ENCODE measurements at regions not wholly inside any gene's neighbourhood (a gene's known extent, or its start where the extent isn't known, plus 50 kb on each side); places are given as distances from the start of the nearest gene placed in this dataset.
"Not testable (repeated sequence)": the region's sequence is repeated elsewhere in the genome, so short reads cannot be mapped to it uniquely, and the experiment has no call there.

DNA sequence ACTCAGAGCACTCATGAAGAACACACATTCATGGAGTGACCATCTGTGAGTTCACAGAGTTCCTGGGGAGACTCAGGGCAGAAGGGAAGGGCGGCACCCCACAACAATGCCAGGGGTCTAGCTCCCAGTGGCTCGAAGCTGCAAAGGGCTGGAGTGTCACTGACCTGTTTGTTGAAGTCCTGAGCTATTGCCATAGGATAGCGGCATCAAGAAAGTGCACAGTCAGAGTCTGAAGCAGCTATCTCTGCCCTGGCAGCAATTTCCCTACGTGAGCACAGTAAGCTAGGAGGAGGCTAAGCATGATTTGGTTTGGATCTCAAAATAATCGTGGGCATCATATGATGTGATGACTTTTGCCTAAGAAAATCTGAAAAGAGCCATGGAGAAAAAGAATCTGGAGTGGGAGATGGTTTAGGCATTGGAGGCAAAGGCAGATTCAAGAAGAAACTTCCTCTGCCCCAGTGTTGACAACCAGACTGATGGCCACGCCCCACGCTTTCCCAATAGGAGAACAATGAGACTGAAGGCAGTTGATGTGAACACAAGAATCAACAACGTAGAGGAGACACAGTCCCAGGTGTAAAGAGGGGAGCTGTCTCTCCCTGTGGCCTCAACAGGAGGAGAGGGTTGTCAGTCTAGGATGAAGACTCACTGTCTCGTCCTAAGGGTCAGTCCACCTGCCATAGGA lies 100.0 kb upstream of the SLC25A33 start:
- peak; percentile 75 for DNase-seq (ENCODE audit: low read depth, low spot score)
- in situ Hi-C loops (cut with HindIII; ENCODE audit: low pct_unique_long_range_greater_than_20kb, low sequenced_read_pairs): no loop called here

DNA sequence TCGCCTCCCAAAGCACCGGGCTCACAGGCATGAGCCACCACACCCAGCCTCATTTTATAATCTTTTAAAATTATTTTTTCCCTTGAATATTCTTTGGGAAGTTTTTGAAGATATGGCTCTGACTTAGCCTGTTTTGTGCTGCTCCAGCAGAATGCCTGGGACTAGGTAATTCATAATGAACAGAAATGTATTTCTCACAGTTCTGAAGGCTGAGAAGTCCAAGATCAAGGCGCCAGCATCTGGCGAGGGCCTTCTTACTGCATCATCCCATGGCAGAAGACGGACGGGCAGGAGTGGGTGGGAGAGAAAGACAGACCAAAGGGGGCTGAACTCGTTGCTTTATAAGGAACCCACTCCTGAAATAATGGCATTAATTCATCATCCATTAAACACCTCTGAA lies 99.0 kb upstream of the SLC25A33 start:
- DNase-seq (ENCODE audit: low read depth, low spot score): no peak
- in situ Hi-C loops (cut with HindIII; ENCODE audit: low pct_unique_long_range_greater_than_20kb, low sequenced_read_pairs): no loop called here

DNA sequence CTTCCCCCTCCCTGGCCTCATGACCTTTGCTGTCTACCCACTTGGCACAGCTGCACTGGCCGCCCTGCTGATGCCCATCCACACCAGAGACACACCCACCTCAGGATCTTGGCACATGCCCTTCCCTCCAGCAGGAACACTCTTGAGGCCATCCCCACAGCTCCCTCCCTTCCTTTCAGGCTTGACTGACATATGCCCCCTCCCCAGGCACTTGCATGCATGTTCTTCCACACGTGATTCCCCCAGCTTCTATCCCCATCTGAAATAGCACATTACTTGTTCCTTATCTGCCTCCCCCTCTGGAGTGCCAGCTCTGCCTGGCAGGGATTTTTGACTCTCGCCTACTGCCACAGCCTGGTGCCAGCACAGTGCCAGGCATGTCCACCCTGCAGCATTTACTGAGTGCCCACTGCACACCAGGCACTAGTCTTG lies 98.5 kb upstream of the SLC25A33 start:
- DNase-seq (ENCODE audit: low read depth, low spot score): peak; percentile 55
- in situ Hi-C loops (cut with HindIII; ENCODE audit: low pct_unique_long_range_greater_than_20kb, low sequenced_read_pairs): no loop called here

DNA sequence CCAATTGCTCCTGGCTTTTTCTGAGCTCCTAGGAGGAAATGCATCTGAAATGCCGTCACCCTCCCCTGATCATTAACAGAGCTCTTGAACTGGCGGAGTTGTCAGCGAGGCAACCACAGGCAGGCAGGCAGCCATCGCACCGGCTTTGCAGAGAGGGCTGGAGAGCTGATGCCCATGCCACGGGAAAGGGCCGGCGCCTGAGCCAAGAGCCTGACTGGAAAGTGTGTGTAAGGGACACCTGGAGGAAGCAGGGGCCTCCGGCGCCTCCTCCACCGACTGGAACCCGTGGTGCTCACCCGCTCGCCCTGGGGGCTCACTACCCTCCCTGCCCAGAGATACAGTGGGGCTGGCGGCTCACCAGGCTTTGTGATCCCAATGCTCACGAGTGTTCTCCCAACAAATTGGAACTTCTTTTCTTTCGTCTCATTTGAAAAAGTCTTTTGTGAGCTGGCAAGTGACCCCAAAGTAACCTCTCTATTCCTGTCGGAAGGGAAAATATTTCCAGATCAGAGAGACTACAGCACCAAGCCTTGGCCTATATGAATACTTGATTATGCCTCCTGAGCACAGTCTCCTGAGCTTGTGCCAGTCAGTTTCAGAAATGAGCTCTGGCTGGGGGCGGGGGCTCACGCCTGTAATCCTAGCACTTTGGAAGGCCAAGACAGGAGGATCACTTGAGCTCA lies 97.7 kb upstream of the SLC25A33 start:
- DNase-seq (ENCODE audit: low read depth, low spot score): peak; percentile 98
- in situ Hi-C loops (cut with HindIII; ENCODE audit: low pct_unique_long_range_greater_than_20kb, low sequenced_read_pairs): no loop called here

DNA sequence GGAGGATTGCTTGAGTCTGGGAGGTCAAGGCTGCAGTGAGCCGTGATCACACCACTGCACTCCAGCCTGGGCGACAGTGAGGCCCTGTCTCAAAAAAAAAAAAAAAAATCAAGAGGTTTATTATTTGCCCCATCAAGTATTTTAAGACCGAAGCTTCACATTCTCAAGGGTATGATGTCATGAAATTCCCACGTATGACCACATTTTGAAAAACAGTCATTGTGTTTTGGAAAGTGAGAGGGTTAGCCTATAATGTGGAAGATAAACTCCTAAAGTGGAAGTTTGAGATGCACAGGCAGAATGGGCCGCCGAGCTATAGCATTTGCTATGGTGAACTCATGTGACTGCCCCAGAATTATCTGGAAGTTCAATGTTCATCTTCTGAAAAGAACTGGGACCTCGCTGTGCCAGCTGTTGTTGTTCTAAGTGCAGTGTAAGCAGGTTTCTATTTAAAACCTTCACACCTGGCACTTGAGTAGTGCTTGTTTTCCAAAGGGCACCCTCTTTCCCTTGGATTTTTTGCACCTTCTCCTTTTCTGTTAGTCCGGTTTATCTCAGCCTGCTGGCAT lies 96.9 kb upstream of the SLC25A33 start:
- DNase-seq (ENCODE audit: low read depth, low spot score): peak; percentile 44
- in situ Hi-C loops (cut with HindIII; ENCODE audit: low pct_unique_long_range_greater_than_20kb, low sequenced_read_pairs): no loop called here

DNA sequence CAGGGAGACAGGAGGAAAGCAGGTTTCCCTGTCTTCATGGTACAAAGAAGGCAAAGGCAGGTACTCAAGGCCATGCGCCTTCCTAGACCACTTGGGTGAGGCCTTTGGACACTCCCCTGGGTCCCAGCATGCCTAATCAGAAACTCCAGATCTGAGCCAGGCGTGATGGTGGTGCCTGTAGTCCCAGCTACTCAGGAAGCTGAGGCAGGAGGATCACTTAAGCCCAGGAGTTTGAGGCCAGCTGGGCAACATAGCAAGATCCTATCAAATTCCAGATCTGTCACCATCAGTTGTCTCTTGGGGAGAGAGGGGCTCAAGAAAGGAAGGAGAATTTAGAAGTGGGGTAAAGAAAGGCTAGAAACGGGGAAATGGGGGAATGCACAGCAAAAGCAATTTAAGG lies 96.3 kb upstream of the SLC25A33 start:
- in situ Hi-C loops (cut with HindIII; ENCODE audit: low pct_unique_long_range_greater_than_20kb, low sequenced_read_pairs): no loop called here
- DNase-seq (ENCODE audit: low read depth, low spot score): no peak

DNA sequence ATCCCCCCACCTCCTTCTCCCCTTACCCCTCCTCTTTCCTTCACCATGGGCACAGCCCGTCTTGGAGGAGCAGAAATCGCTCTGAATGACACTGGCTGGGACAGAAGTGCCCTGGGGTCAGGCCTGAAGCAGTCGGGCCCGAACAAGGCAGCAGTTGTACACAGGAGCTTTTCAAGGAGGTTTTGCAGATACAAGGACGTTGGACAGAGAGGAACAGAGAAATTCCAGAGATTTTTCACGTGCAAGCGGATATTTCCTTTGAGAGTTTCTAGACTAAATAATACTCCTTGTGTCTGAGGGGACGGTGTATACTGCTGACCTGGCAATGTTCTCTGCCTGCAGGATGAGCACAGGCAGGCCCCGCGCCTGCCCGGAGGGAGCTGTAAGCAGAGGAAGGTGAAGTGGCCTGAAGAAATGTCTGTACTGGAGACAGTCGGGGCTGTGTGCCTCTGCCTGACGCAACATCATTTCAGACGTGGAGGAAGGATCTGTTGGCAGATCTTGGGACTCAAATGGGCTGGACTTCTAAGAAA lies 95.3 kb upstream of the SLC25A33 start:
- DNase-seq (ENCODE audit: low read depth, low spot score): peak; percentile 96
- in situ Hi-C loops (cut with HindIII; ENCODE audit: low pct_unique_long_range_greater_than_20kb, low sequenced_read_pairs): no loop called here

DNA sequence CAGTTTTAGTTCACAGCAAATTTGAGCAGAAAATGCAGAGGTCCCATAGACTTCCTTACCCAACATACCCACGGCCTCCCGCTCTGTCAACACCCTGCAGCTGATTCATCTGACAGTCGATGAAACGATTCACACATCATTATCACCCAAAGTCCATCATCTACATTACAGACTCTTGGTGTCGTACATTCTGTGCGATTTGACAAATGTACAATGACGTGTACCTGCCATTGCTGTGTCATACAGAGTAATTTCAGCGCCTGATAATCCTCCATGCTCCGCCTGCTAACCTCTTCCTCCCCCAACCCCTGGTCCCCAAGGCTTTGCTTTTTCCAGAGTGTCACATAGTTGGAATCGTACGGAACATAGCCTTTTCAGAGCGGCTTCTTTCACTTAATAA lies 94.7 kb upstream of the SLC25A33 start:
- in situ Hi-C loops (cut with HindIII; ENCODE audit: low pct_unique_long_range_greater_than_20kb, low sequenced_read_pairs): no loop called here
- DNase-seq (ENCODE audit: low read depth, low spot score): no peak

DNA sequence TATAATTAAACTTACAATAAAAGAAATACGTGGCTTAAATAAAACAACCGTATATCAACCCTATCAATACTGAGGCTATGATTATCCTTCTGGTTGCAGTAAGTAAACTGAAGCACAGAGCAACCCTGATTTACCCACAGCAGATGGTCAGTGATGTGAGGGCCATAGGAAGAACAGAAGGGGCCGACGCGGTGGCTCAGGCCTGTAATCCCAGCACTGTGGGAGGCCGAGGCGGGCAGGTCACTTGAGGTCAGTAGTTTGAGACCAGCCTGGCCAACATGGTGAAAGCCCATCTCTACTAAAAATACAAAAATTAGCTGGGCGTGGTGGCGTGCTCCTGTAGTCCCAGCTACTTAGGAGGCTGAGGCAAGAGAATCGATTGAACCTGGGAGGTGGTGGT lies 94.2 kb upstream of the SLC25A33 start:
- in situ Hi-C loops (cut with HindIII; ENCODE audit: low pct_unique_long_range_greater_than_20kb, low sequenced_read_pairs): not testable (repeated sequence)

DNA sequence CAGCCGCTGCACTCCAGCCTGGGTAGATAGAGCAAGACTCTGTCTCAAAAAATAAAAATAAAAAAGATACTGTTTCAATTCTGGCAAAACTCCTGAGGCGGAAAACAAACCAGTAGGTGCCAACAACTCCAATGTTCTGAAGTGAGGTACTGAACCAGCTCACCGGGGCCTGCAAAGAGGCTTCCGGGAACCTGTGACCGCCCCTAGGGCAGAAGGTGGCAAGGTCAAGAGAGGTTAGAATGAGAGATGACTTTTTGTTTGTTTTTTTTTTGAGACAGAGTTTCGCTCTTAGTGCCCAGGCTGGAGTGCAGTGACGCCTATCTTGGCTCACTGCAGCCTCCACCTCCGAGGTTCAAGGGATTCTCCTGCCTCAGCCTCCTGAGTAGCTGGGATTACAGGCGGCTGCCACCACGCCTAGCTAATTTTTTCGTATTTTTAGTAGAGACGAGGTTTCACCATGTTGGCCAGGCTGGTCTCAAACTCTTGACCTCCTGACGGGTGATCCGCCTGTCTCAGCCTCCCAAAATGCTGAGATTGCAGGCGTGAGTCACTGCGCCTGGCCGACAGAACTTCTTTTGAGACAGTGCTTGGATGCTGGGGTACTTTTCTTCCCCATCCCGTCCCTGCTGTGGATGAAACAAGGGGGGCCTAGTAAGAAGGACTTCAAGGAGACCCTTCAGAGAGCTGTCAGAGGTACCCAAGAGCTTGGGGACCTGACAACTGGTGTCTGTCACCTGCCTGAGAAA lies 91.9 kb upstream of the SLC25A33 start:
- in situ Hi-C loops (cut with HindIII; ENCODE audit: low pct_unique_long_range_greater_than_20kb, low sequenced_read_pairs): no loop called here
- no peak for DNase-seq (ENCODE audit: low read depth, low spot score)

More for the DNA sequence above, 94.2 kb upstream of the SLC25A33 start:
- not testable (repeated sequence) for DNase-seq (ENCODE audit: low read depth, low spot score)

DNA sequence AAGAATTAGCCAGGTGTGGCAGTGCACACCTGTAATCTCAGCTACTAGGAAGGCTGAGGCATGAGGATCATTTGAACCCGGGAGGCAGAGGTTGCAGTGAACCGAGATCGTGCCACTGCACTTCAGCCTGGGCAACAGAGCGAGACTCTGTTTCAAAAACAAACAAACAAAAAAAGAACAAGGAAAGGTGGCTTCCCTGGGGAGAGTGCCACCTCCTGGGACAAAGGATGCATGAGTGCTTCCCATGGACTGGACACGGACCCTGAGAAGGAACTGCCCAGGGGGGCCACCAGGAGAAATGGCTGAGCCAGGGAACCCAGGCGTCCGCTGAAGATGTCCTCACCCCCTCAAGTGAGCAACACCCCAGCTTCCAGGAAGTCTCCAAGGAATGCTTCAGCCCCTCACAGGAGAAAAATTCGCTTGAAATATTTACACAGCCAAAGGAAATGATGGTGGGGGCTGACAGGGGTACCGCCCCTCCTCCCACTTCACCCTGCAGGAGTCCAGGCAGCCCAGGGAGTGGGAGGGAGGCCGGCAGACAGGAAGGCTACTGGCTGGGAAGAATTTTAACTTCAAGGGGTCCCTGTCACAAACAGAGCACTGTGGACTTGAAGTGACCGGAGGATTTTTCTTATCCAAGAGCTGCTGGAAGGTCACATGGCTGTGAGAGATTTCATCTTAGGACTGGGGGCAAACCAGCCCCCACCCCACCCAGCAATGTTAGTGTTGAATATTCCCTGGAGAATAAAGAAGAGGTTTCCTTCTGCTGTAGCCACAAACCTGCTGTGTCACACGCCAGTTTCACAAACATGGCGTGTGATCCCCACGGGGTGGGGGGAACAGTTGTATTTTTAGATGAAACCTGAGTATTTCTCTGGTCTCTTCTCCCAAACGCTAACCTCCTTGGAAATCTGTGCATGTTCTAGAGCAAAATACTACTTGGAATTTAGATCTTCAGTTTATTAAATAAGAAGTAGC lies 90.8 kb upstream of the SLC25A33 start:
- in situ Hi-C loops (cut with HindIII; ENCODE audit: low pct_unique_long_range_greater_than_20kb, low sequenced_read_pairs): no loop called here
- peak; percentile 48 for DNase-seq (ENCODE audit: low read depth, low spot score)

DNA sequence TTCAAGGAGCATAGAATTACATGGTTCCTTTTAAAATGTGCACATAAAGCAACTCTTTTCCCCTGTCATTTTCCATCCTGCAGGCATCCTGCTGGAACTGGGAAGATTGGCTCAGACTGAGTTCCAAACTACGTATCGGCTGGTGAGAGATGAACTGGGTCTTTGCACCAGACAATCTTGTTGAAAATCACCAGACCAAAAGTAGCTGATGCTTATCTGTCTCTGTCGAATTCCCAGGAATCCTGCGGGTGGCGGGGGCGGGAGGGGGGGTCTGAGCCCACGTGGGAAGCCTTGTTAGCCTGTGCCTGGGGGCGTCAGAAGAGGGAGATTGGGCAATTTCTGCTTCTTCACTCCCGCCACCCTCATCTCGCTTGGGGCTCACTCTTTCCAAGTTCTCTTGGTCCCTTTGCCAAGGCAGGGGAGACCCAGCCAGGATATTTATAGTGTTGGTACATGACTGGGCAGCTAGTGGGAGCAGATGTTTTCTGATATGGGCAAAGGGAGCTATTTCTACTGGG lies 90.1 kb upstream of the SLC25A33 start:
- in situ Hi-C loops (cut with HindIII; ENCODE audit: low pct_unique_long_range_greater_than_20kb, low sequenced_read_pairs): no loop called here
- DNase-seq (ENCODE audit: low read depth, low spot score): peak; percentile 76

DNA sequence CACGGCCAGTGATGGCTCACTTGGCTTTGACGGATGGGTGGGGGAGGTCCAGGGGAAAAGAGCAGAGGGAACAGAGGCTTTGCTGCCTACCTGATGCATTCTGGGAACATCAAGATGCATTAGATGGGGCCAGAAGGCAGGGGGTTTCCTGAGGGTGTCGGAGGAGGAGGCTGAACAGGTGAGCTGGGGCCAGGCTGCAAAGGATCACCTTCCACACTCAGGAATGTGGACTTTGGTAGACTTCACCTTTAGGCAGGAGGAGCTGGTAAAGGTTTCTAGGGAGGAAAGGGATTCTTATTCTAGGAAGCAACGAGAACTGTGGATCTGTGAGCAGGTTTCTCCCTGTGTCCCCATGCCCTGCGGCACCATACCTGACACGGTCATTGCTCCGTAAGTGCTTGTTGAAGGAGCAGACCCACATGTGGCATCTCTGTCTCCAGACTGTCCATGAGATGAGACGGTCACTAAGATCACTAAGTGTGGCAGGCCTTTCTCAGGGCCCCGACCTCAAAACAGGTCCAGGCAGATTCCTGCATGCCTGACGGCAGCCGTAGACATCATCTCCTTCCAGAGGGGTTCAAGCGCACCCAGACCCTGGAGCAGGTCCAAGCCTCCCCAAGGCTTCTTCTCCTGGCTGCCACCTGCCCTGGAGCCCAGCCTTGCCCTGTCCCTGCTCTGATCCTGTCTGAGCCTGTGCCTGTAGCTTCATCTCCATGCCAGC lies 89.1 kb upstream of the SLC25A33 start:
- DNase-seq (ENCODE audit: low read depth, low spot score): no peak
- in situ Hi-C loops (cut with HindIII; ENCODE audit: low pct_unique_long_range_greater_than_20kb, low sequenced_read_pairs): no loop called here

DNA sequence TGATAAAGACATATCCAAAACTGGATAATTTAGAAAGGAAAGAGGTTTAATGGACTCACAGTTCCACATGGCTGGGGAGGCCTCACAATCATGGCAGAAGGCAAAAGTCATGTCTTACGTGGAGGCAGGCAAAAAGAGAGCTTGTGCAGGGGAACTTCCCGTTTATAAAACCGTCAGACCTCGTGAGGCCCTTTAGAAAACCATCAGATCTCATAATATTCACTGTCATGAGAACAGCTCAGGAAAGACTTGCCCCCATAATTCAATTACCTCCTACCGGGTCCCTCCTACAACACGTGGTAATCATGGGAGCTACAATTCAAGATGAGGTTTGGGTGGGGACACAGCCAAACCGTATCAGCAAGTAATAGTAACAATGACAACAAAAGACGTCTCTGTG lies 88.2 kb upstream of the SLC25A33 start:
- in situ Hi-C loops (cut with HindIII; ENCODE audit: low pct_unique_long_range_greater_than_20kb, low sequenced_read_pairs): no loop called here
- DNase-seq (ENCODE audit: low read depth, low spot score): peak; percentile 88

DNA sequence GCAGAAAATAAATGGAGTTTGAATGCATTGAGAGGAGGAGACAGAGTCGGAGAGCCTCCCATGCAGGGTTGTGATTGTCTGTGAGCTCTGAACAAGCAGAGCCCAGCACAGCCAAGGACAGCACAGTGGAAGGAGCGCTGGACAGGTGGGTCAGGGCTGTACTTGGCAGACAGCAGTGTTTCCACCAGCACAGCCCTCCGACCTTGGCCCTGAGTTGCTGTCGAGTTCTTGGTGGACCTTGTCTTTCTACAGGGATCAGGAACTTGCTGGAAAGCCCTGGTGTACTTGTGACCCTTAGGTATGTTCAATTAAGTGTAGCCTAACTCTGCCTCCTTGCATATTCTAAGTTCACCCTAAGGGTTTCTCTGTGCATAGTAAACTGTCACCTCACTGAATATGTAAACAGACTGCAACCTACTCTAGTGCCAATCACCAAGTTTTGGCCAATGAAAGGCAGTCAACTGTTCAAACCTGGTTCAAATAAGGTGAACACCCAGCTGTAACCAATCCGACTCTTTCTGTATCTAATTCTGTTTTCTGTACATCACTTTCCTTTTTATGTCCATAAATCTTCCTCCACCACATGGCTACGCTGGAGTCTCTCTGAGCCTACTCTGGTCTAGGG lies 86.6 kb upstream of the SLC25A33 start:
- in situ Hi-C loops (cut with HindIII; ENCODE audit: low pct_unique_long_range_greater_than_20kb, low sequenced_read_pairs): no loop called here
- DNase-seq (ENCODE audit: low read depth, low spot score): no peak

DNA sequence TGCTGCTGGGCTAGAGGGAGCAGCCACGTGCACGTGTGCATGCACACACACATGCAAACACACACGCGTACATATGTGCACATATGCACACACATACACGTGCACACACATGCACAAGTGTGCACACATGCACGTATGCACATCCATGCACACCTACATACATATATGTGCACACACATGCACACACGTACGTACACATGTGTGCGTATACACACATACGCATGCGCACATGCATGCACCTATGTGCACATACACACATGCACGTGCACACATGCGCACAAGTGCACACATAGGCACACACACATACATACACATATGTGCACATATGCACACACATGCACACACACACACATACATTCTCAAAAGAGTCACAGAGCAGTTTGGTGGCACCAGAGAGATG lies 85.9 kb upstream of the SLC25A33 start:
- in situ Hi-C loops (cut with HindIII; ENCODE audit: low pct_unique_long_range_greater_than_20kb, low sequenced_read_pairs): no loop called here
- no peak for DNase-seq (ENCODE audit: low read depth, low spot score)

All from SK-MEL-5 (cell line).